Endothelial cell of umbilical vein (primary cell): ENCODE measurements at regions not wholly inside any gene's neighbourhood (a gene's known extent, or its start where the extent isn't known, plus 50 kb on each side); places are given as distances from the start of the nearest gene placed in this dataset.

Source experiments
- BruUV-seq: library from RNA; stranded (reverse); fragments of 400-500 nt; replicated peaks from 2 replicates; lab custom pipeline; 2021; lab: Mats Ljungman, UMichigan
- CTCF ChIA-PET: fragments of 300-600, 350-600 bp; sonication (Branson Sonifier 250); formaldehyde crosslinking; loops from one replicate; lab custom pipeline; 2021; ENCODE audit warnings: antibody characterized with exemption, inconsistent platforms; lab: Charles Lee
- POLR2A ChIA-PET: fragments of 300-600, 350-600 bp; sonication (Branson Sonifier 250); formaldehyde crosslinking; loops from one replicate; lab custom pipeline; 2021; ENCODE audit warnings: antibody characterized with exemption, inconsistent platforms; lab: Charles Lee
- DNase-seq: peaks from one replicate; pipeline ENCODE4 v3.0.0-alpha.2; 2011; ENCODE audit warnings: low read depth, low spot score
- FAIRE-seq: peaks from 2 replicates; lab custom pipeline; 2011; peaks lifted over from hg19 to GRCh38; lab: Jason Lieb, UNC
- H2AFZ ChIP-seq: 2 replicates; pipeline ENCODE4 v1.6.0; 2012; ENCODE audit warnings: low read depth, low read length, control low read depth, inconsistent platforms
- H3K27ac ChIP-seq: 2 replicates; pipeline ENCODE4 v1.5.1; 2011; ENCODE audit warnings: low read depth, mild to moderate bottlenecking, control low read depth, low read length, moderate library complexity; ENCODE audit not compliant: insufficient read depth
- H3K27me3 ChIP-seq, 2 experiments: 2 replicates each; pipeline versions ENCODE4 v1.6.0 to v1.6.1; 2011; ENCODE audit warnings: low read length in 2 of 2, mixed read lengths in 1 of 2; ENCODE audit not compliant: control insufficient read depth in 2 of 2, insufficient read depth in 2 of 2
- H3K36me3 ChIP-seq, 2 experiments: 2 replicates in 1 of 2; 3 replicates in 1 of 2; pipeline ENCODE4 v1.5.1; 2011; ENCODE audit warnings: low read length in 2 of 2, mild to moderate bottlenecking in 1 of 2, moderate library complexity in 1 of 2; ENCODE audit not compliant: control insufficient read depth in 2 of 2, insufficient read depth in 2 of 2; ENCODE audit errors: extremely low read depth in 1 of 2
- H3K4me1 ChIP-seq: 3 replicates; pipeline ENCODE4 v1.5.1; 2011; ENCODE audit warnings: mild to moderate bottlenecking, low read length; ENCODE audit not compliant: control insufficient read depth, insufficient read depth; ENCODE audit errors: extremely low read depth
- H3K4me2 ChIP-seq: 2 replicates; pipeline ENCODE4 v1.6.1; 2011; ENCODE audit warnings: low read length, control low read depth, mixed read lengths; ENCODE audit not compliant: insufficient read depth
- H3K4me3 ChIP-seq, 3 experiments: fragments of 200-600 bp in 1 of 3; sonication (generic), shearing (Covaris generic) in 1 of 3; replicated peaks in 1 of 3; 2 replicates each; pipeline ENCODE4 v1.5.1; 2011 to 2016; ENCODE audit warnings: control low read depth in 3 of 3, low read length in 3 of 3, mild to moderate bottlenecking in 2 of 3, inconsistent platforms in 1 of 3, low read depth in 1 of 3, moderate library complexity in 1 of 3; ENCODE audit not compliant: insufficient read depth in 1 of 3
- H3K79me2 ChIP-seq: 2 replicates; pipeline ENCODE4 v1.6.0; 2012; ENCODE audit warnings: low read length, inconsistent platforms; ENCODE audit not compliant: control insufficient read depth, insufficient read depth
- H3K9ac ChIP-seq: replicated peaks from 2 replicates; pipeline ENCODE3; 2011; ENCODE audit warnings: low read length, control low read depth; ENCODE audit not compliant: insufficient read depth; ENCODE audit errors: extremely low read depth
- H3K9me1 ChIP-seq: replicated peaks from 3 replicates; pipeline ENCODE4 v1.6.0; 2011; ENCODE audit warnings: mild to moderate bottlenecking, low read length; ENCODE audit not compliant: control insufficient read depth, insufficient read depth; ENCODE audit errors: extremely low read depth
- H3K9me3 ChIP-seq: replicated peaks from 2 replicates; pipeline ENCODE4 v1.5.1; 2012; ENCODE audit warnings: low read length, inconsistent platforms; ENCODE audit not compliant: control insufficient read depth, insufficient read depth
- H4K20me1 ChIP-seq: replicated peaks from 2 replicates; pipeline ENCODE3; 2011; ENCODE audit warnings: mild to moderate bottlenecking, low read length; ENCODE audit not compliant: control insufficient read depth, insufficient read depth; ENCODE audit errors: extremely low read depth
- FOS ChIP-seq: IDR thresholded peaks from 2 replicates; pipeline ENCODE4 v1.6.1; 2011; ENCODE audit warnings: mild to moderate bottlenecking, low read length, moderate library complexity, borderline replicate concordance; ENCODE audit not compliant: insufficient read depth
- GATA2 ChIP-seq: IDR thresholded peaks from 2 replicates; pipeline ENCODE4 v1.7.0; 2011; ENCODE audit warnings: low read depth, mild to moderate bottlenecking, moderate library complexity, mixed read lengths, low read length; ENCODE audit not compliant: insufficient read length, insufficient read depth
- JUN ChIP-seq: IDR thresholded peaks from 2 replicates; pipeline ENCODE4 v1.6.1; 2011; ENCODE audit warnings: borderline replicate concordance, low read depth; ENCODE audit not compliant: insufficient read length, insufficient read depth
- MYC ChIP-seq: IDR thresholded peaks from one replicate; pipeline ENCODE4 v1.6.1; 2011; ENCODE audit warnings: mild to moderate bottlenecking, low read depth, low read length
- POLR2AphosphoS5 ChIP-seq: IDR thresholded peaks from 2 replicates; pipeline ENCODE4 v1.6.1; 2012; ENCODE audit warnings: low read depth, mild to moderate bottlenecking, control low read depth, low read length, moderate library complexity; ENCODE audit not compliant: insufficient read depth
- dilution Hi-C: fragments of 300-500 bp; cut with MboI; formaldehyde crosslinking; loops from one replicate; pipeline ENCODE4 v1.15.0; 2019; ENCODE audit warnings: low sequenced_read_pairs; ENCODE audit not compliant: extremely low pct_ligation_motif_present
- intact Hi-C: fragments of 100-400 bp; cut with micrococcal nuclease; formaldehyde crosslinking; loops from one replicate; pipeline ENCODE4 v1.10.0; 2022
- TF ChIP-seq, protein P1 (sequence below): IDR thresholded peaks from 2 replicates; pipeline ENCODE4 v1.6.1; 2011; ENCODE audit not compliant: insufficient read depth, insufficient read length
- TF ChIP-seq, protein P2 (sequence below), 2 donors: IDR thresholded peaks; 1 replicate in 1 of 2; 2 replicates in 1 of 2; pipeline ENCODE4 v1.5.1; 2011; ENCODE audit warnings: low read length in 2 of 2, mild to moderate bottlenecking in 2 of 2, moderate library complexity in 2 of 2, control low read depth in 1 of 2, inconsistent platforms in 1 of 2, low read depth in 1 of 2; ENCODE audit not compliant: insufficient read depth in 1 of 2; ENCODE audit errors: extremely low read depth in 1 of 2

DNA sequence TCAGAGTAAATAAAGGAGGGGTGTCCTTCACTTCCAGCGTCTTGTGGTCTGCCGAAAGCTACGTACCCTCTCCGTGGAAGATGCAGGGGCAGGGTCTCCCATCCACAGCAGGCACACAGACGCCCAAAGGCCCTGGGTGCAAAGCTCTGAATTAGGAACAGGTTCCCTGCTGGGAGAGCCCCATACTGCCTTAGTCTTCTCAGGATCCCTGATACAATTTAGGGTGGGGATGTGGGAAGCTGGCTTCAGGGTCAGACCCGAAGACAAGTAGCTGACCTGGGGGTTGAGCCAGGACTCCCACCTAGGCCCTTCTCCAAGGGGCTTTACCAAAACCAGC, 74.1 kb downstream of the TTLL2 start:
- TF ChIP-seq, protein P1, sequence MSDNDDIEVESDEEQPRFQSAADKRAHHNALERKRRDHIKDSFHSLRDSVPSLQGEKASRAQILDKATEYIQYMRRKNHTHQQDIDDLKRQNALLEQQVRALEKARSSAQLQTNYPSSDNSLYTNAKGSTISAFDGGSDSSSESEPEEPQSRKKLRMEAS: no peak
- no peak for TF ChIP-seq MYC
- TF ChIP-seq, protein P2, sequence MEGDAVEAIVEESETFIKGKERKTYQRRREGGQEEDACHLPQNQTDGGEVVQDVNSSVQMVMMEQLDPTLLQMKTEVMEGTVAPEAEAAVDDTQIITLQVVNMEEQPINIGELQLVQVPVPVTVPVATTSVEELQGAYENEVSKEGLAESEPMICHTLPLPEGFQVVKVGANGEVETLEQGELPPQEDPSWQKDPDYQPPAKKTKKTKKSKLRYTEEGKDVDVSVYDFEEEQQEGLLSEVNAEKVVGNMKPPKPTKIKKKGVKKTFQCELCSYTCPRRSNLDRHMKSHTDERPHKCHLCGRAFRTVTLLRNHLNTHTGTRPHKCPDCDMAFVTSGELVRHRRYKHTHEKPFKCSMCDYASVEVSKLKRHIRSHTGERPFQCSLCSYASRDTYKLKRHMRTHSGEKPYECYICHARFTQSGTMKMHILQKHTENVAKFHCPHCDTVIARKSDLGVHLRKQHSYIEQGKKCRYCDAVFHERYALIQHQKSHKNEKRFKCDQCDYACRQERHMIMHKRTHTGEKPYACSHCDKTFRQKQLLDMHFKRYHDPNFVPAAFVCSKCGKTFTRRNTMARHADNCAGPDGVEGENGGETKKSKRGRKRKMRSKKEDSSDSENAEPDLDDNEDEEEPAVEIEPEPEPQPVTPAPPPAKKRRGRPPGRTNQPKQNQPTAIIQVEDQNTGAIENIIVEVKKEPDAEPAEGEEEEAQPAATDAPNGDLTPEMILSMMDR (IDR thresholded peaks at IDR 0.05; ENCODE audit: extremely low read depth in 1 of 2, insufficient read depth in 1 of 2, low read depth in 1 of 2, low read length in 2 of 2): no peak
- no peak for TF ChIP-seq GATA2
- no peak for TF ChIP-seq JUN
- TF ChIP-seq POLR2AphosphoS5: no peak
- no TSS peak for BruUV-seq
- Histone ChIP-seq H3K27me3 (no peaks in the 10 kb centered on the region), H3K9me1 (no peaks in the 10 kb centered on the region), H3K79me2 (no peaks in the 10 kb centered on the region), H3K27ac (no peak overlapping the region), H3K4me1 (no peaks in the 10 kb centered on the region), H2AFZ (no peak overlapping the region), H3K36me3 (no peaks in the 10 kb centered on the region), H3K4me2 (no peak overlapping the region), H3K9me3 (no peaks in the 10 kb centered on the region), H4K20me1 (no peaks in the 10 kb centered on the region), H3K9ac (no peak overlapping the region), H3K4me3 (no peak overlapping the region)
- POLR2A ChIA-PET: no interaction called here
- dilution Hi-C loops: no loop called here
- DNase-seq (no peak), FAIRE-seq (no peak)
- intact Hi-C loops: no loop called here
- CTCF ChIA-PET: no interaction called here

DNA sequence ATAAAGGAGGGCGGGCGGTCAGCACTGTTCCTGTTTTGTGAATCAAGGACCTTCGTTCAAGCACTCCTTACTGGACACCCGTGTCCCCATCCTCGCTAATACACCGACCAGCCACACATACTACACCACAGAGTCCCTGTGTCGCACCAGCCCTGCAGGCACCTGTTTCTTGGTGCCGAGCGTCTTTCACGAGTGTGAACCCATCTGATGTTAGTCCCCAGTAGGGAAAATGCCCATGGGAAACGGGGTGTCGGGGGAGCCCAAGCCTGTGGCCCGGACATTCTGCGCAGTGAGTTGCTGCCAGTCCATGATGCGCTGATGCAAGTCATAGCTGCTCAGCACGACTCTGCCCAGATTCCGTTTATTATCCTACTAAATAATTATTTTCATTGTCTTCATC, 74.7 kb downstream of the TTLL2 start:
- BruUV-seq: no TSS peak

More for the DNA sequence above, 74.7 kb downstream of the TTLL2 start:
- H4K20me1 ChIP-seq: no peaks in the 10 kb centered on the region
- TF ChIP-seq FOS: no peak
- no peak for TF ChIP-seq POLR2AphosphoS5
- TF ChIP-seq, protein P2 (IDR thresholded peaks at IDR 0.05; ENCODE audit: extremely low read depth in 1 of 2, insufficient read depth in 1 of 2, low read depth in 1 of 2, low read length in 2 of 2): no peak
- H3K79me2 ChIP-seq: no peaks in the 10 kb centered on the region
- H3K4me1 ChIP-seq: no peaks in the 10 kb centered on the region
- DNase-seq: no peak
- H3K27me3 ChIP-seq: no peaks in the 10 kb centered on the region
- no peak overlapping the region for H2AFZ ChIP-seq
- no peak overlapping the region for H3K4me2 ChIP-seq
- H3K9ac ChIP-seq: no peak overlapping the region
- no peak overlapping the region for H3K27ac ChIP-seq
- dilution Hi-C loops (no loop called here), intact Hi-C loops (no loop called here)
- POLR2A ChIA-PET: no interaction called here
- no peaks in the 10 kb centered on the region for H3K9me1 ChIP-seq
- no peak for FAIRE-seq
- CTCF ChIA-PET: no interaction called here
- no peak overlapping the region for H3K4me3 ChIP-seq
- no peaks in the 10 kb centered on the region for H3K9me3 ChIP-seq
- H3K36me3 ChIP-seq: no peaks in the 10 kb centered on the region
